ENCODE measurements at regions not wholly inside any gene's neighbourhood (a gene's known extent, or its start where the extent isn't known, plus 50 kb on each side); places are given as distances from the start of the nearest gene placed in this dataset.
"Not testable (repeated sequence)": the region's sequence is repeated elsewhere in the genome, so short reads cannot be mapped to it uniquely, and the experiment has no call there.

DNA sequence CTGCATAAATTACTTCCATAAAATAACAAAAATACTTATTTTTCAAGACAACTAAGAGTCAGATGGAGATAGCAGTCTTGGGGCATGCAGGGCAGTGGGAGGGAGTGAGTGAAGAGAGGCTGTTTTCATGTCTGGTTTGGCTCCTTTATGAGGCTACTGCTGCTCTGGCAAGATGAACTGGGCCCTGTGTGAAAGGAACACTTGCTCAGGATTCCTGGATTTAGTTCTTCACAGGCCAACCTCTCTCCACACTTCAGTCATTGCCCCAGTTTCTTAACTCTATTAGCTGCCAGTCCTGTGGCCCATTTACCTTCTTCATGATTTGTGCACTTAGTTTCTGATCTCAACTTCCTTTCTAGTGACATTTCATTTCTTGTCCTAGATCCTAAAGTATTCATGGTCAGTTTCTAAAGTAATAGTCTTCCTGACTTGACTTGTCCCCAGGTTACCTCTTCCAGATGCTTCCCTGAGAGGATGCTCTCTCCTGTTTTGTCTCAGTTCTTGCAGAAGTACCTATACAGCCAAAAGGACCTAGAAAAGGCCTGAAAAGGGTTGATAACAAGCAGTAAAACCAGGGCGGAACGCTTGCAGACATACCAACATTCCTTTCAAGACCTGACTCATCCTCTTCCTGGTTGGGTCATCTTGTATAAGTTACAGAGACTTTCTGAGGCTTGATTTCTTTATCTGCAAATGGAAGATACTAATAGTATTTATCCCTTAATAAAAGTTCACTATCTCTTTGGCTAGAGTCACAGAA lies 77.0 kb upstream of the ZFAND5 start:
- Histone ChIP-seq H3K4me3 (no peak overlapping the region), H3K4me2 (peak overlapping the region; percentile 48), H3K9me2 (ENCODE audit: insufficient read depth) (no peaks in the 10 kb centered on the region), H4K20me1 (ENCODE audit: insufficient read depth) (no peaks in the 10 kb centered on the region), H3K79me2 (ENCODE audit: low read depth) (no peaks in the 10 kb centered on the region), H3K27ac (peak overlapping the region; percentile 82), H3K4me1 (replicated peaks; ENCODE audit: insufficient read depth) (peaks cover 42% of the 10 kb centered on the region), H3K9me3 (ENCODE audit: insufficient read depth, low read depth) (0 out of 2 replicates have a peak, but pooled peaks cover 3% of the 10 kb centered on the region), H3F3A (ENCODE audit: insufficient read depth, low read depth) (peaks cover 40% of the 10 kb centered on the region), H3K36me3 (ENCODE audit: low read depth) (no peaks in the 10 kb centered on the region), H3K27me3 (ENCODE audit: insufficient read depth, low read depth) (no peaks in the 10 kb centered on the region), H2AFZ (no peak overlapping the region)
- peak; percentile 56 to 89 for DNase-seq
- ChIA-PET POLR2A (ENCODE audit: unreplicated experiment) (interaction anchor here (0.6 to 1.0 kb wide), 3 partner anchors 45 to 303 kb away, joined by 3 to 10 read pairs (median 7); no protein-coding TSS in a partner anchor), CTCF (interaction anchor here (0.8 kb wide), 1 partner anchor 429 kb away, joined by 3 read pairs; no protein-coding TSS in a partner anchor)
- intact Hi-C loops (cut with micrococcal nuclease; ENCODE audit: unreplicated experiment) = loop anchor here (1.0 to 10.0 kb wide), 8 partner anchors 36 to 383 kb away; no protein-coding TSS in a partner anchor
- TF ChIP-seq EZH2 (IDR thresholded peaks at IDR 0.05; ENCODE audit: low read depth) = no peak
- TF ChIP-seq, protein P1, sequence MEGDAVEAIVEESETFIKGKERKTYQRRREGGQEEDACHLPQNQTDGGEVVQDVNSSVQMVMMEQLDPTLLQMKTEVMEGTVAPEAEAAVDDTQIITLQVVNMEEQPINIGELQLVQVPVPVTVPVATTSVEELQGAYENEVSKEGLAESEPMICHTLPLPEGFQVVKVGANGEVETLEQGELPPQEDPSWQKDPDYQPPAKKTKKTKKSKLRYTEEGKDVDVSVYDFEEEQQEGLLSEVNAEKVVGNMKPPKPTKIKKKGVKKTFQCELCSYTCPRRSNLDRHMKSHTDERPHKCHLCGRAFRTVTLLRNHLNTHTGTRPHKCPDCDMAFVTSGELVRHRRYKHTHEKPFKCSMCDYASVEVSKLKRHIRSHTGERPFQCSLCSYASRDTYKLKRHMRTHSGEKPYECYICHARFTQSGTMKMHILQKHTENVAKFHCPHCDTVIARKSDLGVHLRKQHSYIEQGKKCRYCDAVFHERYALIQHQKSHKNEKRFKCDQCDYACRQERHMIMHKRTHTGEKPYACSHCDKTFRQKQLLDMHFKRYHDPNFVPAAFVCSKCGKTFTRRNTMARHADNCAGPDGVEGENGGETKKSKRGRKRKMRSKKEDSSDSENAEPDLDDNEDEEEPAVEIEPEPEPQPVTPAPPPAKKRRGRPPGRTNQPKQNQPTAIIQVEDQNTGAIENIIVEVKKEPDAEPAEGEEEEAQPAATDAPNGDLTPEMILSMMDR (conservative IDR thresholded peaks at IDR 0.05) = no peak
- BruUV-seq (replicated peaks) = TSS peak; percentile 90

DNA sequence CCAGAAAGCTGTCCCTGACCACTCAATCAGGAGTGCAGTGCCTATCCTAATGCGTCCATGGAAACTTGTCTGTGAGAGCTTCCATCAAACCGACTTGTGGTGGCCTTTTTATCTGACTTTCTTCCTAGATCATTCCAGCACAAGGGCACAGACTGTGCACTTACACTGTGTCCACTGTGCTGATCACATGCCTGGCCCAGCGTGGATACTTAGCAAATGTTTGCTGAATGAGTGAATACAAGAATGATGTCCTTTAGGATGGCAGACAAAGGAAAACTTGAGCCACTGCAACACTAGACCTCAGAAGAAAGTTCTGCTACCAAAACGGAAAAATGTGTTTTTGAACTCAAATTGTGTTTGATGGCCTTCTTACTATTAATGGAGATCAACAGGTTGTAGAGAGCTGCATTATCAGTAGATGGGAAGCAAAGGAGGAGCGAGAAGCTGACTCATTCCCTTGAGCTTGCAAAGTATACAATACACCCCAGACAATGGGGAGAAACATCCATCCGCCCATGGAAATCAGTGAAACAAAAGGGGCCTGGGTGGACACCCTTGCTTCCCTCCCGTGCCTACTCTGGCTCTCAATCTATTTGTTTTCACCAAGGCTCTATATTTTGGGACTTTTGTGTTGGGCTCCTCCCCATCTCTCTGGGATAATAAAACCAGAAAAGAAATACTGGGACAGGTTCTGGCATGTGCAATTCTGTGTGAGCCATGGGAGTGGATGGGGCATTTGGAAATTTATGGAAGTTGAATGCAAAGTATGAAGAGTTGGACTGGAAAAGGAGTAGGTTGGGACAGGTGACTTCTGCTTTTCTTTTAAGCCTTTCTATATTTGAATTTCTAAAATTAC lies 76.2 kb upstream of the ZFAND5 start:
- Histone ChIP-seq H3K4me1 (replicated peaks; ENCODE audit: insufficient read depth) (peaks cover 42% of the 10 kb centered on the region), H3K4me2 (peak overlapping the region; percentile 48), H3K4me3 (no peak overlapping the region), H3K9me3 (ENCODE audit: insufficient read depth, low read depth) (0 out of 2 replicates have a peak, but pooled peaks cover 3% of the 10 kb centered on the region), H3K36me3 (ENCODE audit: low read depth) (no peaks in the 10 kb centered on the region), H3K27me3 (ENCODE audit: insufficient read depth, low read depth) (no peaks in the 10 kb centered on the region), H3K79me2 (ENCODE audit: low read depth) (no peaks in the 10 kb centered on the region), H2AFZ (no peak overlapping the region), H3F3A (ENCODE audit: insufficient read depth, low read depth) (peaks cover 40% of the 10 kb centered on the region), H3K27ac (peak overlapping the region; percentile 82), H4K20me1 (ENCODE audit: insufficient read depth) (no peaks in the 10 kb centered on the region), H3K9me2 (ENCODE audit: insufficient read depth) (no peaks in the 10 kb centered on the region)
- no TSS peak for BruUV-seq (replicated peaks)
- CTCF ChIA-PET = interaction anchor here (0.6 to 0.9 kb wide), 3 partner anchors 13 to 566 kb away, joined by 3 to 9 read pairs (median 3); no protein-coding TSS in a partner anchor
- POLR2A ChIA-PET (ENCODE audit: unreplicated experiment) = interaction anchor here (0.6 to 1.0 kb wide), 8 partner anchors 37 to 302 kb away, joined by 3 to 10 read pairs (median 4); no protein-coding TSS in a partner anchor
- intact Hi-C loops (cut with micrococcal nuclease; ENCODE audit: unreplicated experiment) = loop anchor here (5.0 to 10.0 kb wide), 6 partner anchors 44 to 384 kb away; no protein-coding TSS in a partner anchor
- DNase-seq = no peak
- TF ChIP-seq, protein P1 (conservative IDR thresholded peaks at IDR 0.05) = no peak
- no peak for TF ChIP-seq EZH2 (IDR thresholded peaks at IDR 0.05; ENCODE audit: low read depth)

DNA sequence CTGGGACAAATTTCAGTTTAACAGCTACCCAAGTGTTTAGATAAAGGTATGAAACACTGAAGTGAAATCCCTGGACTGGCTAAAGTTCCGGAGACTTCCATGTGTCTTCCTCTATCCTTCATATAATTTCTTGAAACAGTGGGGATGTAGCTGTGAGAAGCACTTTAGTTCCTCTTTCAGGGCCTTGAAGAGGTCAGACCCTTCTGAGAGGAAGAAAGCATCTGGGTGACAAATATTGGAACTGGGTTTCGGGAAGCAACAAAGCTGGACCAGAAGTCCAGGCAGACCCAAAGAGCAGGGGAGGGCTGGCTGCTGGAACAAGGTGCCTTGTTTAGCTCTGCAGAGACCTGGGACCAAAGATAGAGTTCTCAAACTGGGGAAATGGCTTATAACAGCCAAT lies 75.4 kb upstream of the ZFAND5 start:
- Histone ChIP-seq H3K79me2 (ENCODE audit: low read depth) (no peaks in the 10 kb centered on the region), H3K27me3 (ENCODE audit: insufficient read depth, low read depth) (no peaks in the 10 kb centered on the region), H3K27ac (no peak overlapping the region), H3K9me2 (ENCODE audit: insufficient read depth) (no peaks in the 10 kb centered on the region), H4K20me1 (ENCODE audit: insufficient read depth) (no peaks in the 10 kb centered on the region), H3K9me3 (ENCODE audit: insufficient read depth, low read depth) (0 out of 2 replicates have a peak, but pooled peaks cover 3% of the 10 kb centered on the region), H3K4me2 (no peak overlapping the region), H3K4me3 (no peak overlapping the region), H3F3A (ENCODE audit: insufficient read depth, low read depth) (peaks cover 40% of the 10 kb centered on the region), H3K36me3 (ENCODE audit: low read depth) (no peaks in the 10 kb centered on the region), H2AFZ (no peak overlapping the region), H3K4me1 (replicated peaks; ENCODE audit: insufficient read depth) (peaks cover 42% of the 10 kb centered on the region)
- DNase-seq = no peak
- intact Hi-C loops (cut with micrococcal nuclease; ENCODE audit: unreplicated experiment) = loop anchor here (5.0 to 10.0 kb wide), 6 partner anchors 43 to 384 kb away; no protein-coding TSS in a partner anchor
- no TSS peak for BruUV-seq (replicated peaks)
- POLR2A ChIA-PET (ENCODE audit: unreplicated experiment) = no interaction called here
- TF ChIP-seq, protein P1 (conservative IDR thresholded peaks at IDR 0.05) = no peak
- no peak for TF ChIP-seq EZH2 (IDR thresholded peaks at IDR 0.05; ENCODE audit: low read depth)
- CTCF ChIA-PET = interaction anchor here (0.8 to 0.9 kb wide), 2 partner anchors 13 to 382 kb away, joined by 3 to 7 read pairs; no protein-coding TSS in a partner anchor

DNA sequence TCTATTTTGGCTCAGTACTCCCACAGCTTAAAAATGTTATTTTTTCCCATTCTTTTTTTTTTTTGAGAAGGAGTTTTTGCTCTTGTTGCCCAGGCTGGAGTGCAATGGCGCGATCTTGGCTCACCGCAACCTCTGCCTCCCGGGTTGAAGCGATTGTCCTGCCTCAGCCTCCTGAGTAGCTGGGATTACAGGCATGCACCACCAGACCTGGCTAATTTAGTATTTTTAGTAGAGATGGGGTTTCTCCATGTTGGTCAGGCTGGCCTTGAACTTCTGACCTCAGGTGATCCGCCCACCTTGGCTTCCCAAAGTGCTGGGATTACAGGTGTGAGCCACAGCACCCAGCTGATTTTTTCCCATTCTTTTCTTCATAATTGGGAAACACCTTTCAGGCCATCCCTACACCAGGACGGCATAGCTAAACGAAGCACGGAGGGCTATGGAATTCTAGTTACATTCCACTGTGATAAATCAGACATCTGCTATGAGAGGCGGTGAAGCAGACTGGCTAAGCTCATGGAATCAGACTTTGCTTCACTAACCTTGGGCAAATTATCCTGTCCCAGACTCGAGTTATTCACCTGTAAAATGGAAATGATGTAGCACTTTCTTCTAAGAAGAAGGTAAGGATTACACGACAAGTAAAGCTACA lies 68.7 kb upstream of the ZFAND5 start:
- H4K20me1 ChIP-seq (ENCODE audit: insufficient read depth); H3K4me3 ChIP-seq; H3K36me3 ChIP-seq (ENCODE audit: low read depth); H3K9me3 ChIP-seq (ENCODE audit: insufficient read depth, low read depth); H3K27me3 ChIP-seq (ENCODE audit: insufficient read depth, low read depth); H2AFZ ChIP-seq; H3F3A ChIP-seq (ENCODE audit: insufficient read depth, low read depth); H3K9me2 ChIP-seq (ENCODE audit: insufficient read depth); H3K79me2 ChIP-seq (ENCODE audit: low read depth); BruUV-seq (replicated peaks): not testable (repeated sequence)
- peak; percentile 68 to 92 for DNase-seq
- CTCF ChIA-PET = interaction anchor here (0.8 to 1.7 kb wide), 2 partner anchors 11 to 43 kb away, joined by 3 read pairs; no protein-coding TSS in a partner anchor
- peak overlapping the region; percentile 65 for H3K27ac ChIP-seq
- intact Hi-C loops (cut with micrococcal nuclease; ENCODE audit: unreplicated experiment) = loop anchor here (2.0 kb wide), 3 partner anchors 43 to 91 kb away; partner anchors contain the start of gene ZFAND5
- H3K4me2 ChIP-seq = peak overlapping the region; percentile 39; the same call in 1 of the 2 replicates
- peaks cover 15% of the 10 kb centered on the region for H3K4me1 ChIP-seq (replicated peaks; ENCODE audit: insufficient read depth)
- POLR2A ChIA-PET (ENCODE audit: unreplicated experiment) = interaction anchor here (0.6 to 1.2 kb wide), 6 partner anchors 62 to 313 kb away, joined by 3 to 14 read pairs (median 3); partner anchors contain the start of gene ZFAND5
